ENCODE measurements at regions not wholly inside any gene's neighbourhood (a gene's known extent, or its start where the extent isn't known, plus 50 kb on each side); places are given as distances from the start of the nearest gene placed in this dataset.
A peak's percentile ranks its signal among the peaks of the same experiment; 100 is the strongest.

DNA sequence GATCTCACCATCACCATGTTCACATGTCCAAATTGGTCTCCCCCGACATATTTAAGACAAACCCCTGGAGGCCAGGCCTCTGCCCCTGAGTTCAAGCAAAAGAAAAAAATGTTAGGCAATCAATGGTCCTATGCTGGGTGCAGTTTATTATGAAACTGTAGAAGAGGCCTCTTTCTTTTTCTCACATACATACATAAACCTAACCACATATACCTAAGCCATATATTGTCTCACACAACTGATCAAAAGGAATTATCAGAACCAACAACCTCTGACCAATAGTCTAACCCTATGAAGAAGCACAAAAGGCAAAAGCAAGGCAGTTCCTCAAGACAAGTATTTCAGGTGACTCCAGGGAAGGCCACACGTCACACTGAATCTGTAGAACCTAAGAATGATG is 49.9 kb downstream of the ILRUN start:
- TF ChIP-seq, protein P1, sequence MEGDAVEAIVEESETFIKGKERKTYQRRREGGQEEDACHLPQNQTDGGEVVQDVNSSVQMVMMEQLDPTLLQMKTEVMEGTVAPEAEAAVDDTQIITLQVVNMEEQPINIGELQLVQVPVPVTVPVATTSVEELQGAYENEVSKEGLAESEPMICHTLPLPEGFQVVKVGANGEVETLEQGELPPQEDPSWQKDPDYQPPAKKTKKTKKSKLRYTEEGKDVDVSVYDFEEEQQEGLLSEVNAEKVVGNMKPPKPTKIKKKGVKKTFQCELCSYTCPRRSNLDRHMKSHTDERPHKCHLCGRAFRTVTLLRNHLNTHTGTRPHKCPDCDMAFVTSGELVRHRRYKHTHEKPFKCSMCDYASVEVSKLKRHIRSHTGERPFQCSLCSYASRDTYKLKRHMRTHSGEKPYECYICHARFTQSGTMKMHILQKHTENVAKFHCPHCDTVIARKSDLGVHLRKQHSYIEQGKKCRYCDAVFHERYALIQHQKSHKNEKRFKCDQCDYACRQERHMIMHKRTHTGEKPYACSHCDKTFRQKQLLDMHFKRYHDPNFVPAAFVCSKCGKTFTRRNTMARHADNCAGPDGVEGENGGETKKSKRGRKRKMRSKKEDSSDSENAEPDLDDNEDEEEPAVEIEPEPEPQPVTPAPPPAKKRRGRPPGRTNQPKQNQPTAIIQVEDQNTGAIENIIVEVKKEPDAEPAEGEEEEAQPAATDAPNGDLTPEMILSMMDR (IDR thresholded peaks at IDR 0.05; ENCODE audit: insufficient read depth, low read depth, low read length, missing control alignments), result no peak
- H3K4me3 ChIP-seq (ENCODE audit: low read depth, low read length), result no peak overlapping the region
- DNase-seq (ENCODE audit: low read depth), result no peak

DNA sequence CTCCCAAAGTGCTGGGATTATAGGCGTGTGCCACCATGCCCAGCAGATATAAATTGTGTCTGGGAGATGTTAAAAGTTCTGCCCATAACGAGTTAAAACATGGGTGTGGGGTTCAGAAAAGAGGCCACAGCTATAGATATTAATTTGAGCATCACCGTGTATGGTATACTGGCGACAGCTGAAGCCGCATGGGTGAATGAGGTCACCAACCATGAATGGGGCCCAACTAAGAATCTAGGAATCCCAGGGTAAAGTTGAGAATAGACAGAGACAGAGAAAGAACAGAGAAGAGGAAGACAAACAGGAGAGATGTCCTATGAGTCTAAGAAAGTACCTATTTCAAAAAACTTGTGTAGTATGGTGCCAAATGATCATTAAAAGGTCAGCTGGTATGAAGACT is 50.9 kb downstream of the ILRUN start:
- no peak overlapping the region for H3K4me3 ChIP-seq (ENCODE audit: low read depth, low read length)
- TF ChIP-seq, protein P1 (IDR thresholded peaks at IDR 0.05; ENCODE audit: insufficient read depth, low read depth, low read length, missing control alignments), result no peak

DNA sequence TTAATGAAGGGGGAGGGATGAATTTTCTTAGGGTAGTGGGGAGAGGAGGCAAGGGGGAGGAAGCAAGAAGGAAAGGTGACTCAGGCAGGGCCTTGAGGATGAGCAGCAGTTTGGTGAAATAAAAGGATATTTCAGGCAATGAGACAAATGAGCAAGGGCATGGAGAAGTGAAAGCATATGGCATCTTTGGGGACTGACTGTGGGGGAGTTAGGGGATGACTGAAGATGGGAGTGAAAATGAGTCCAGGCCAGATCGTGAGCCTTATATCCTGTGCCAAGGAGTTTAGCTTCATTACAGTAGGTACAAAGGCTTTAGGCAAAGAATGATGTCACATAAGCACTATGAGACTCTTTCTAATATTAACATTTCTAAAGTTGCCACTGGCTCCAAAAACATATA is 51.9 kb downstream of the ILRUN start:
- TF ChIP-seq, protein P1 (IDR thresholded peaks at IDR 0.05; ENCODE audit: insufficient read depth, low read depth, low read length, missing control alignments), result no peak
- DNase-seq (ENCODE audit: low read depth), result peak; percentile 49

More for the DNA sequence above, 50.9 kb downstream of the ILRUN start:
- no peak for DNase-seq (ENCODE audit: low read depth)

DNA sequence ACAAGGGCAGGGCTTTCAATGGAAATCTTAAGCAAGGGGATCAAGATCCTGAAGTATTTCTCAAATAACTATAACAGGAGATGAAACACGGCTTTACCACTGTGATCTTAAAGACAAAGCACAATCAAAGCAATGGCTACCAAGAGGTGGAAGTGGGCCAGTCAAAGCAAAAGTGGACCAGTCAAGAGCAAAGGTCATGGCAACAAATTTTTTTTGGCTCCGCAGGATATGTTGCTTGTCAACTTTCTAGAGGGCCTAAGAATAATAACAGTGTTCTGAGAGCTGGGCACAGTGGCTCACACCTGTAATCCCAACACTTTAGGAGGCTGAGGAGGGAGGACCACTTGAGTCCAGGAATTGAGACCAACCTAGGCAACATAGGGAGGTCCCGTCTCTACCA is 54.1 kb downstream of the ILRUN start:
- DNase-seq (ENCODE audit: low read depth), result no peak
- TF ChIP-seq, protein P1 (IDR thresholded peaks at IDR 0.05; ENCODE audit: insufficient read depth, low read depth, low read length, missing control alignments), result no peak
- no peak overlapping the region for H3K4me3 ChIP-seq (ENCODE audit: low read depth, low read length)

More for the DNA sequence above, 51.9 kb downstream of the ILRUN start:
- H3K4me3 ChIP-seq (ENCODE audit: low read depth, low read length), result no peak overlapping the region

DNA sequence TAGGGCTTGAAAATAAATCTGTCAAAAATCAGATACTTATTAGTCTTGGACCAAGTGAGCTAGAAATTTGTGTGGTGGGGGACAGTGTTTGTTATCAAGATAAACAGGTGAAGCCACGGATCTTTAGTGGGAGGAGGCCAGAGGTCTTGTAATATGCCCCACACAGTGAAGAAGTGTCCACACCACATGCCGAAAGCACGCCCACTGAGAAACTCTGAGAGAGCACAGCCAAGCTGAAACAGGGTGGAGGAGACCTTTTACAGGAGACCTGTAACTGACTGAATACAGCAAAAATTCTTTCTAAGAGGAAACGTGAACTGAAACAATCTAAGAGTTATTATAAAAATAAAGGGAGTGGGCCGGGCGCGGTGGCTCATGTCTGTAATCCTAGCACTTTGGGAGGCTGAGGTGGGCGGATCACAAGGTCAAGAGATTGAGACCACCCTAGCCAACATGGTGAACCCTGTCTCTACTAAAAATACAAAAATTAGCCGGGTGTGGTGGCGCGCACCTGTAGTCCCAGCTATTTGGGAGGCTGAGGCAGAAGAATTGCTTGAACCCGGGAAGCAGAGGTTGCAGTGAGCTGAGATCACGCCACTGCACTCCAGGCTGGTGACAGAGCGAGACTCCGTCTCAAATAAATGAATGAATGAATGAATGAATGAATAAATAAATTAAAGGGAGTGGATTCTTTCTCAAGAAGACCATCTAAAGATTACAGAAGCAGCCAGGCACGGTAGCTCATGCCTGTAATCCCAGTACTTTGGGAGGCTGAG is 56.3 kb downstream of the ILRUN start:
- peak; percentile 51 for DNase-seq (ENCODE audit: low read depth)
- peak overlapping the region; percentile 44 for H3K4me3 ChIP-seq (ENCODE audit: low read depth, low read length)

DNA sequence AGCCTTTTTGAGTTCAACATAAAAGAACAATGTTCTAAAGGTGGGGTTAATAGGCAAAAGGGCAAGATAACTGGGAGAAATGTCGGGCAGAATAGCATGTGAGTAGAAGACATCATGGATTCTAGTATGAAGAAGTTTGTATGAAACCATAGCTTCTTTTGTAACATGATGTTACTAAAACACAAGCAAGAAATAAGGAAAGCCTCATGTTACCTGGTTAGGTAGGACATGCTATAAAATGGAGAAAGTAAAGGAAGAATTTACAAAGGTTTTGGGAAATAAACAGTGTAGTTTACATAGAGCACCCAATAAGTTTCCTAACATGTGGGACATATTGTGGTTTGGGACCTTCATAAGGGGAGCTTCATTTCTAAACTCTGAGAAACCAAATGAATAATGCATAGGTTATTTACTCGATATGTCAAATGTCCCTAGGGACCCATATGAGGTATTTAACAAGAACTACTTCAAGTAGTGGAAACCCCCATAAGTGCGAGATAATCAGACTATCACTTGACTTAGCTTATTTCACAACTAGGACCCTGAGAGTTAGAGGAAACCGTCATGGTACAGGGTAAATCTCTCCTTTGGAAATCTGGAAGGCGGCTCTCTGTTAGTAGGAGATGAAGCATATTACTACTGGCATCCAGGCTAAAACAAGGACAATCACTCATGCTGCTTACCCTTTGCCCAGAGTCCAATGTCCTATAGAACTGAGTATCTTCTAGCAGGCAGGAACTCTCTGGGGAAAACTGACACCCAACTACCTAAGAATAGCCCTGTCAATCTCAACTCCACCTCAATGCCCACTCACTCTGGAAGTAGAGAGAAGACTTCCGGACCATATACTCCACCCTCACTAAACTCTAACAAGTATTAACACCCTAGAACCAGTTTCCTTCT is 57.5 kb downstream of the ILRUN start:
- peak; percentile 89 for DNase-seq (ENCODE audit: low read depth)
- H3K4me3 ChIP-seq (ENCODE audit: low read depth, low read length), result peak overlapping the region; percentile 44
- TF ChIP-seq, protein P1 (IDR thresholded peaks at IDR 0.05; ENCODE audit: insufficient read depth, low read depth, low read length, missing control alignments), result no peak

DNA sequence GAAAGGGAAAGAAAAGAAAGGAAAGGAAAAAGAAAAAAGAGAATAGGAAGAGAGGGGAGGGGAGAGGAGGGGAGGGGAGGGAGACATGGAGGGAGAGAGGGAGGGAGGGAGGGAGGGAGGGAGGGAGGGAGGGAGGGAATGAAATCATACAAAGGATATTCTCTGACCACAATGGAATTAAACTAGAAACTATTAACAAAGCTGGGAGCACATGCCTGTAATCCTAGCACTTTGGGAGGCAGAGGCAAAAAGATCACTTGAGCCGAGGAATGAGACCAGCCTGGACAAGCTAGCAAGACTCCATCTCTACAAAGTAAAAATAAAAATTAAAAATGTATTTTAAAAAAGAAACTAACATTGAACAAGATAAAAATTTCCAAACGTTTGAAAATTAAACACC is 62.8 kb downstream of the ILRUN start:
- DNase-seq (ENCODE audit: low read depth), result no peak
- no peak overlapping the region for H3K4me3 ChIP-seq (ENCODE audit: low read depth, low read length)
- TF ChIP-seq, protein P1 (IDR thresholded peaks at IDR 0.05; ENCODE audit: insufficient read depth, low read depth, low read length, missing control alignments), result no peak
